WTC11 (cell line): ENCODE measurements at regions not wholly inside any gene's neighbourhood (a gene's known extent, or its start where the extent isn't known, plus 50 kb on each side); places are given as distances from the start of the nearest gene placed in this dataset.

ENCODE experiments used
- ATAC-seq: fragments of 200-7000 bp; cut with Tn5 transposase; 2 replicates; pipeline ENCODE4 v1.10.0; 2021; ENCODE audit warnings: mild to moderate bottlenecking, moderate library complexity
- CTCF ChIA-PET: fragments of 300-600 bp; sonication (Branson Sonifier 250); formaldehyde crosslinking; loops from one replicate; lab custom pipeline; 2021; ENCODE audit warnings: antibody characterized with exemption; lab: Charles Lee
- POLR2A ChIA-PET: fragments of 350-600 bp; sonication (Branson Sonifier 250); formaldehyde crosslinking; loops from one replicate; lab custom pipeline; 2021; ENCODE audit warnings: antibody characterized with exemption; lab: Charles Lee
- DNase-seq: peaks from one replicate; pipeline ENCODE4 v3.0.0; 2021; ENCODE audit warnings: low spot score
- H3K27ac Mint-ChIP-seq: 2 replicates; pipeline ENCODE4 v1.8.0; 2021; ENCODE audit warnings: mixed read lengths
- H3K27me3 Mint-ChIP-seq: 2 replicates; pipeline ENCODE4 v1.8.0; 2021; ENCODE audit warnings: low read depth, mild to moderate bottlenecking, moderate library complexity, mixed read lengths
- H3K36me3 Mint-ChIP-seq: 2 replicates; pipeline ENCODE4 v1.8.0; 2021; ENCODE audit warnings: mixed read lengths
- H3K4me1 Mint-ChIP-seq: 2 replicates; pipeline ENCODE4 v1.8.0; 2022; ENCODE audit warnings: mixed read lengths
- H3K4me3 Mint-ChIP-seq: 2 replicates; pipeline ENCODE4 v1.8.0; 2021; ENCODE audit warnings: mild to moderate bottlenecking, moderate library complexity, mixed read lengths
- H3K9me3 Mint-ChIP-seq: 2 replicates; pipeline ENCODE4 v1.8.0; 2021; ENCODE audit warnings: mixed read lengths
- AFF4 ChIP-seq: sonication (generic); formaldehyde crosslinking; IDR thresholded peaks from 2 replicates; pipeline ENCODE4 v1.8.1; 2023; ENCODE audit warnings: mild to moderate bottlenecking, missing genetic modification reagents, borderline replicate concordance
- ETV6 ChIP-seq: sonication (generic); formaldehyde crosslinking; IDR thresholded peaks from 2 replicates; pipeline ENCODE4 v1.8.1; 2022; ENCODE audit warnings: mild to moderate bottlenecking, missing genetic modification reagents
- GRHL2 ChIP-seq: fragments of 250-450 bp; sonication (Bioruptor Pico); IDR thresholded peaks from 2 replicates; pipeline ENCODE4 v1.8.0; 2022; ENCODE audit warnings: mild to moderate bottlenecking, moderate library complexity; ENCODE audit not compliant: insufficient replicate concordance, severe bottlenecking
- HMGXB4 ChIP-seq: sonication (generic); formaldehyde crosslinking; IDR thresholded peaks from 2 replicates; pipeline ENCODE4 v1.8.1; 2023; ENCODE audit warnings: mild to moderate bottlenecking, moderate library complexity, missing genetic modification reagents
- NFATC4 ChIP-seq: fragments of 250-450 bp; sonication (Bioruptor Pico); IDR thresholded peaks from 2 replicates; pipeline ENCODE4 v1.9.0; 2021; ENCODE audit warnings: mild to moderate bottlenecking
- NFE2L1 ChIP-seq: sonication (generic); formaldehyde crosslinking; IDR thresholded peaks from 2 replicates; pipeline ENCODE4 v1.8.1; 2023; ENCODE audit warnings: missing genetic modification reagents
- NFYB ChIP-seq: sonication (generic); formaldehyde crosslinking; conservative IDR thresholded peaks from 2 replicates; pipeline ENCODE4 v1.8.0; 2022; ENCODE audit warnings: low read depth, missing genetic modification reagents
- PREB ChIP-seq: sonication (generic); formaldehyde crosslinking; IDR thresholded peaks from 2 replicates; pipeline ENCODE4 v1.8.1; 2022; ENCODE audit warnings: mild to moderate bottlenecking, missing genetic modification reagents, moderate library complexity, borderline replicate concordance
- SMAD4 ChIP-seq: sonication (generic); formaldehyde crosslinking; IDR thresholded peaks from 2 replicates; pipeline ENCODE4 v1.8.0; 2022; ENCODE audit warnings: mild to moderate bottlenecking, missing genetic modification reagents
- TCF7 ChIP-seq: sonication (generic); formaldehyde crosslinking; IDR thresholded peaks from 2 replicates; pipeline ENCODE4 v1.8.0; 2022; ENCODE audit warnings: mild to moderate bottlenecking, low read depth, missing genetic modification reagents, moderate library complexity
- TP53 ChIP-seq: sonication (generic); formaldehyde crosslinking; IDR thresholded peaks from 2 replicates; pipeline ENCODE4 v1.8.1; 2023; ENCODE audit warnings: mild to moderate bottlenecking, missing genetic modification reagents
- ZNF232 ChIP-seq: sonication (generic); formaldehyde crosslinking; IDR thresholded peaks from 2 replicates; pipeline ENCODE4 v1.8.0; 2022; ENCODE audit warnings: mild to moderate bottlenecking, missing genetic modification reagents
- ZNF281 ChIP-seq: sonication (generic); formaldehyde crosslinking; IDR thresholded peaks from 2 replicates; pipeline ENCODE4 v1.8.0; 2023; ENCODE audit warnings: mild to moderate bottlenecking, missing genetic modification reagents
- ZNF396 ChIP-seq: fragments of 250-450 bp; sonication (Bioruptor Pico); IDR thresholded peaks from 2 replicates; pipeline ENCODE4 v1.8.0; 2021; ENCODE audit warnings: mild to moderate bottlenecking, moderate library complexity, borderline replicate concordance
- ZNF512 ChIP-seq: sonication (generic); formaldehyde crosslinking; IDR thresholded peaks from 2 replicates; pipeline ENCODE4 v1.8.1; 2022; ENCODE audit warnings: missing genetic modification reagents, borderline replicate concordance
- ZNF671 ChIP-seq: fragments of 250-450 bp; sonication (Bioruptor Pico); IDR thresholded peaks from 2 replicates; pipeline ENCODE4 v1.8.0; 2021; ENCODE audit warnings: mild to moderate bottlenecking

- no peak overlapping the region for H3K4me3 Mint-ChIP-seq
- H3K36me3 Mint-ChIP-seq: peaks cover under 1% of the 10 kb centered on the region; the same call in 1 of the 2 replicates
- peaks cover 22% of the 10 kb centered on the region for H3K9me3 Mint-ChIP-seq
- no peaks in the 10 kb centered on the region for H3K4me1 Mint-ChIP-seq
- POLR2A ChIA-PET: no interaction called here
- H3K27me3 Mint-ChIP-seq: peaks cover 37% of the 10 kb centered on the region
- TF ChIP-seq TP53 (CRISPR knock-in tag): no peak
- TF ChIP-seq SMAD4 (CRISPR knock-in tag): no peak
- no peak for TF ChIP-seq ZNF396
- no peak for TF ChIP-seq TCF7
- no peak for TF ChIP-seq AFF4 (CRISPR knock-in tag)
- no peak for TF ChIP-seq ZNF232
- TF ChIP-seq NFE2L1 (CRISPR knock-in tag): no peak
- TF ChIP-seq ETV6 (CRISPR knock-in tag): no peak
- TF ChIP-seq ZNF512 (CRISPR knock-in tag): no peak
- TF ChIP-seq, all 79 proteins: peak for 0
- no peak overlapping the region for H3K27ac Mint-ChIP-seq
- ATAC-seq: no peak
- DNase-seq: no peak
- CTCF ChIA-PET: interaction anchor here (0.9 kb wide), 1 partner anchor 16 kb away, joined by 4 read pairs; no protein-coding TSS in a partner anchor
Observed at GRCh38 chr4:14771504-14772175, 230.6 kb upstream of the CPEB2 start.

GRCh38 chr4:14772388-14772787, 229.9 kb upstream of the CPEB2 start:
- no peak overlapping the region for H3K27ac Mint-ChIP-seq

More at GRCh38 chr4:14772388-14772787, 229.9 kb upstream of the CPEB2 start:
- no peaks in the 10 kb centered on the region for H3K4me1 Mint-ChIP-seq
- peaks cover 5% of the 10 kb centered on the region; the same call in 1 of the 2 replicates for H3K36me3 Mint-ChIP-seq
- peaks cover 30% of the 10 kb centered on the region for H3K27me3 Mint-ChIP-seq
- TF ChIP-seq TCF7: no peak
- no peak for TF ChIP-seq ZNF671
- TF ChIP-seq NFYB (CRISPR knock-in tag): no peak
- no peak for TF ChIP-seq GRHL2 (CRISPR knock-in tag)
- TF ChIP-seq ZNF281 (CRISPR knock-in tag): no peak
- no peak for TF ChIP-seq NFATC4 (CRISPR knock-in tag)
- TF ChIP-seq PREB (CRISPR knock-in tag): no peak
- TF ChIP-seq HMGXB4 (CRISPR knock-in tag): no peak
- DNase-seq: no peak
- H3K4me3 Mint-ChIP-seq: no peak overlapping the region
- POLR2A ChIA-PET: no interaction called here
- ATAC-seq: no peak
- peaks cover 30% of the 10 kb centered on the region for H3K9me3 Mint-ChIP-seq
- CTCF ChIA-PET: no interaction called here
